ENCODE measurements at regions not wholly inside any gene's neighbourhood (a gene's known extent, or its start where the extent isn't known, plus 50 kb on each side); places are given as distances from the start of the nearest gene placed in this dataset.

GRCh38 chr13:109605846-109606245 is 180.5 kb downstream of the IRS2 start:
- no peaks in the 10 kb centered on the region for H3K36me3 ChIP-seq (ENCODE audit: low read depth, missing control alignments)
- no peak for TF ChIP-seq CTCF (IDR thresholded peaks at IDR 0.05)
- TF ChIP-seq POLR2A (IDR thresholded peaks at IDR 0.05) = no peak

GRCh38 chr13:109604894-109605293 is 181.5 kb downstream of the IRS2 start:
- no peak for DNase-seq
- no peaks in the 10 kb centered on the region for H3K9me3 ChIP-seq
- H3K4me3 ChIP-seq = no peak overlapping the region
- no peaks in the 10 kb centered on the region for H3K36me3 ChIP-seq (ENCODE audit: low read depth, missing control alignments)
- WGBS, 2 donors = 93 to 95% methylated on average over 4 of the region's 4 CpGs
- no peaks in the 10 kb centered on the region for H3K4me1 ChIP-seq
- TF ChIP-seq POLR2A (IDR thresholded peaks at IDR 0.05) (no peak), CTCF (IDR thresholded peaks at IDR 0.05) (no peak)
- intact Hi-C loops (cut with DNase I; ENCODE audit: low total_unique reads) = no loop called here
- no peaks in the 10 kb centered on the region for H3K27me3 ChIP-seq
- no peak overlapping the region for H3K27ac ChIP-seq

More at GRCh38 chr13:109605846-109606245, 180.5 kb downstream of the IRS2 start:
- H3K4me1 ChIP-seq = no peaks in the 10 kb centered on the region
- H3K9me3 ChIP-seq = no peaks in the 10 kb centered on the region
- no peak overlapping the region for H3K27ac ChIP-seq
- no peaks in the 10 kb centered on the region for H3K27me3 ChIP-seq
- no peak overlapping the region for H3K4me3 ChIP-seq
- intact Hi-C loops (cut with DNase I; ENCODE audit: low total_unique reads) = no loop called here
- no peak for DNase-seq

GRCh38 chr13:109602356-109602755 is 184.0 kb downstream of the IRS2 start:
- DNase-seq = no peak
- intact Hi-C loops (cut with DNase I; ENCODE audit: low total_unique reads) = no loop called here
- no peaks in the 10 kb centered on the region for H3K27me3 ChIP-seq
- no peak overlapping the region for H3K4me3 ChIP-seq
- 73 to 95% methylated on average over 5 of the region's 5 CpGs for WGBS, 2 donors
- no peaks in the 10 kb centered on the region for H3K36me3 ChIP-seq (ENCODE audit: low read depth, missing control alignments)
- TF ChIP-seq CTCF (IDR thresholded peaks at IDR 0.05) = no peak
- no peaks in the 10 kb centered on the region for H3K4me1 ChIP-seq
- H3K9me3 ChIP-seq = no peaks in the 10 kb centered on the region
- H3K27ac ChIP-seq = no peak overlapping the region

DNA sequence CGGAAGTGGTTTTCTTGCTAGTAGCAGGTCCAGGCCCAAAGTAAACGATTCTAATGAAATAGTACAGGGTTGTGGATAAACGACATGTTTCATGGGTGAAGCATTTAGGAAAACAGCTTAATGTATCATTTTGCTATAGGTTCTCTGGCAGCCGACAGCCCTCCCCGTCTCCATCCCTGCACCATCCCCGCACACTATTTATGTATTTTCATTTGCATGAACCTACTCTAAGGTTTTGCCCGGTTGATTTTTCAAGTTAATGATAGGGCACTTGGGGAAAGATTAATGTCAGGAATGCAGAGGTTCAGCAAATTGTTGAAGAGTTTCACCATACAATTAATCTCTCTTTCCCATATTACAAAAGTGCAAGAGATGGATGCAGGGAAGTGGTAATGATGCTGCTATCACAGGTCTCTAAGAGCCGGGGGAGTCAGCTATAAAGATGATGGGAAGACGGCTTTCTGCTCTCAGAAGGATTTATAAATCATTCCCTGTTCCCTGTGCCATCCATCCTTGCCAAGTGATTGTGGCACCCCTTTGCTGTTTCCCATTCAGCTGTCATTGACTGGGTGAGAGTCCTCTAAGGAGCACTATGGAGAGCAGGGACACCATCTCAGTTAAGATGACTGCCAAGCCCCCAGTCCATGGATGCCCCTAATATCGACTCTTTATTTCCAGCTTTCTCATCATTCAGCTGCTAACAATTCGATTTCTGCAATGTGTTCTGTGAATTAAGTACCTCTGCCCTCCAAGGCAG is 186.3 kb downstream of the IRS2 start:
- Histone ChIP-seq H3K4me1 (no peaks in the 10 kb centered on the region), H3K9me3 (no peaks in the 10 kb centered on the region), H3K4me3 (no peak overlapping the region), H3K36me3 (ENCODE audit: low read depth, missing control alignments) (no peaks in the 10 kb centered on the region), H3K27me3 (no peaks in the 10 kb centered on the region), H3K27ac (no peak overlapping the region)
- TF ChIP-seq POLR2A (IDR thresholded peaks at IDR 0.05) (no peak), CTCF (IDR thresholded peaks at IDR 0.05) (no peak)
- 57 to 66% methylated on average over 11 of the region's 11 CpGs for WGBS, 2 donors
- DNase-seq = no peak
- intact Hi-C loops (cut with DNase I; ENCODE audit: low total_unique reads) = no loop called here

DNA sequence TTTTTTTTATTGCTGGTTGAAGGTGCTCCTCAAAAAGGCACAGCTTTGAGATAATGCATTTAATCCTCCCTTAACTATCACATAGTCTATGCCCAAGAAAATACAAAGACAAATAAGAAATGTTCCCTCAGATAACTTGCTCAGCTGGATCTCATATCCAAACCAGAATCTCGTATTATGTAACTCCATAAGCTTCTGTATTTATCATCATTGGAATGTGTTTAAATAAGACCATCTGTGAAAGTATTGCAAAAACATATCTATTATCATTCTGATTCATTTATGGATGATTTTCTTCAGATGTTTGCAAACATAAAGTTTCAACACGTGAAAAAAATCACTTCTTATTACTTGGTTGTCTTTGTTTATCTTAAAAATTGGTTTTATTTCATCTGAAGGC is 190.9 kb downstream of the IRS2 start:
- no peaks in the 10 kb centered on the region for H3K36me3 ChIP-seq (ENCODE audit: low read depth, missing control alignments)
- no peak overlapping the region for H3K4me3 ChIP-seq
- no peaks in the 10 kb centered on the region for H3K4me1 ChIP-seq
- WGBS, 2 donors = 71 to 73% methylated on average over 2 of the region's 2 CpGs
- H3K27ac ChIP-seq = no peak overlapping the region
- H3K9me3 ChIP-seq = no peaks in the 10 kb centered on the region
- H3K27me3 ChIP-seq = no peaks in the 10 kb centered on the region
- DNase-seq = no peak
- TF ChIP-seq CTCF (IDR thresholded peaks at IDR 0.05) = no peak
- no peak for TF ChIP-seq POLR2A (IDR thresholded peaks at IDR 0.05)
- intact Hi-C loops (cut with DNase I; ENCODE audit: low total_unique reads) = no loop called here
